ENCODE measurements at regions not wholly inside any gene's neighbourhood (a gene's known extent, or its start where the extent isn't known, plus 50 kb on each side); places are given as distances from the start of the nearest gene placed in this dataset.
"Not testable (repeated sequence)": the region's sequence is repeated elsewhere in the genome, so short reads cannot be mapped to it uniquely, and the experiment has no call there.

- no peak overlapping the region for H3K27ac Mint-ChIP-seq
- peaks cover 1% of the 10 kb centered on the region for H3K27me3 Mint-ChIP-seq (ENCODE audit: insufficient read depth)
- no peaks in the 10 kb centered on the region for H3K4me1 ChIP-seq (ENCODE audit: control insufficient read depth, insufficient read depth, low read length)
- peak; percentile 33 for DNase-seq
- H3K9me3 ChIP-seq (ENCODE audit: control insufficient read depth, low read length), result no peaks in the 10 kb centered on the region
- no peaks in the 10 kb centered on the region for H3K36me3 Mint-ChIP-seq (ENCODE audit: low read depth)
- no peak for TF ChIP-seq CTCF (conservative IDR thresholded peaks at IDR 0.05)
- H3K36me3 ChIP-seq (ENCODE audit: control insufficient read depth, insufficient read depth, low read length), result no peaks in the 10 kb centered on the region
- H3K9ac ChIP-seq (ENCODE audit: extremely low read depth, low read length, poor library complexity, severe bottlenecking), result no peak overlapping the region
- H3K4me3 ChIP-seq (ENCODE audit: low read length), result no peak overlapping the region
- no peak overlapping the region for H3K4me3 Mint-ChIP-seq
- 95 to 97% methylated on average over 10 to 14 of the region's 14 CpGs for WGBS, 2 experiments (ENCODE audit: insufficient coverage in 1 of 2, insufficient read length in 1 of 2)
- H3K4me1 Mint-ChIP-seq, result peaks cover 8% of the 10 kb centered on the region
- no peaks in the 10 kb centered on the region for H3K27me3 ChIP-seq (ENCODE audit: control insufficient read depth, insufficient read depth, low read length, poor library complexity, severe bottlenecking)
- no peak overlapping the region for H3K27ac ChIP-seq (ENCODE audit: low read depth, low read length)
- H3K9me3 Mint-ChIP-seq, result no peaks in the 10 kb centered on the region
These were observed 81.1 kb downstream of the TTLL2 start for GRCh38 chr6:167405778-167406532.

DNA sequence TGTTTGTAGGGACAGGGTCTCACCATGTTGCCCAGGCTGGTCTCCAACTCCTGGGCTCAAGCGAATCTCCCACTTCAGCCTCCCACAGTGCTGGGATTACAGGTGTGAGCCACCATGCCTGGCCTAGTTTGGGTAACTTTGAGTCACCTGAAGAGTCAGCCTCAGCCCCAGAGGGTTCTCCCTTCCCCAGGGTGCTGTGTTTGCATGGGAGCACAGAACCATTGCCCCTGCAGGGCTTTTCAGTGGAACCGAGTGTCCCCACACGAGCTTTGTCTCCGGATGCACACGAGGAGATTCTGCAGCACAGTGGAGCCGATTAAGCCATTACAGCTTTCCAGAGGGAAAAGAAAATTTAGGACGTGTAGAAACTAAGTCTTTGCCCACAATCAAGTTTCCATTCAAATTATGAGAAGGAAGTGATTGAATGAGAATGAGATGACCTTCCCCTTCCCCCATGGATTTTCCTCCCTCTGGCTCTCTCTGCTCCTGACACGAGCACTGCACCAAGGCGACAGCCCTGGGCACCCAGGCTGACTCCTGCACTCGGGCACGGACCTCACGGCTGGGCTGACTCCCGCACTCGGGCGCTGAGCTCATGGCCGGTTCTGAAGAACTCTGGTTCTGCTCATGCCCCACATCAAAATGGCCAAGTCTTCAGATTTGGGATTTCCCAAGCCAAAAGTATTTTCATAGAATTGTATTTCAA lies 81.8 kb downstream of the TTLL2 start:
- H3K9me3 ChIP-seq (ENCODE audit: control insufficient read depth, low read length); H3K36me3 Mint-ChIP-seq (ENCODE audit: low read depth); H3K4me3 Mint-ChIP-seq; H3K9me3 Mint-ChIP-seq; H3K27me3 Mint-ChIP-seq (ENCODE audit: insufficient read depth); H3K27me3 ChIP-seq (ENCODE audit: control insufficient read depth, insufficient read depth, low read length, poor library complexity, severe bottlenecking); H3K27ac ChIP-seq (ENCODE audit: low read depth, low read length); H3K9ac ChIP-seq (ENCODE audit: extremely low read depth, low read length, poor library complexity, severe bottlenecking); H3K4me1 Mint-ChIP-seq; H3K36me3 ChIP-seq (ENCODE audit: control insufficient read depth, insufficient read depth, low read length); H3K27ac Mint-ChIP-seq; H3K4me3 ChIP-seq (ENCODE audit: low read length); H3K4me1 ChIP-seq (ENCODE audit: control insufficient read depth, insufficient read depth, low read length): not testable (repeated sequence)
- peak; percentile 30 for DNase-seq
- WGBS, 2 experiments (ENCODE audit: insufficient coverage in 1 of 2, insufficient read length in 1 of 2), result 87 to 90% methylated on average over 10 to 15 of the region's 16 CpGs

DNA sequence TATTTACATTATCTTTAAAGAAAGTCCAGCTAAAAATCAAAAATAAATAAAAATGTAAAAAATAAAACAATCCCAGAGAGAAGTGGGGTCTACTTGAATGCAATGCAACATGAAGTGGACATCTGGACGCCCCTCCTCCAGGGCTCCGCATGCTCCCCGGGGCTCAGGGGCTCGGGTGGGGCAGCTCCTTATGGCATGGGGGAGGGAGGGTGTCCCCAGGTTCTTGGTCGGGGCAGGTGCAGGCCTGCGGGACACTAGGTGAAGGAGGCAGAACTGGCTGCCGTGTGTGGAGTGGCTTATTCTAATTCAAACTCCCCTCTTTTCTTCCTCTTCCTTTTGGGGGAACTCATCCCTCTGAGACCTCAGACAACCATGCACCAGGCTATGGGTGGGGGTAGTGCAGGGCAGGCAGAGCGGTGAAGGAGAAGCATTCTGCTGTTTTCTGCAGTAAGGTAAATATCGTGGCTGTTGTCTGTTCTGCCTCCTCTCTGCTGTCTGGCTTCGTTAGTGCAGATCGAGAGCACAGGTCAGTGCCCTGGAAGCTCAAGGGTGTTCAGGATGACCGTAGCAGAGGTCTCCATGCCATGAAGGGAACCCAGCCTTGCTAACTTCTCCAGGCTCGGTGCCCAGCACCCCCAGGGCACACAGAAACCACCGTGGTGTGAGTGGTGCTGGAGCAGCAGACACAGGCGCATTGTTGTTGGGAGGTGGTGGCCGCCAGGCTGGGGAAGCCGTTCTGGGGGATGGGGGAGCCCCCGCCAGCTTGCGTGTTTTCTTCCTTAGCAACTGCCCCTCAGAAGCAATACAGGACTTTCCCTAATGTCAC lies 82.6 kb downstream of the TTLL2 start:
- TF ChIP-seq CTCF (conservative IDR thresholded peaks at IDR 0.05), result no peak
- Mint-ChIP-seq H3K4me1 (peaks cover 3% of the 10 kb centered on the region), H3K36me3 (ENCODE audit: low read depth) (no peaks in the 10 kb centered on the region), H3K27me3 (ENCODE audit: insufficient read depth) (peaks cover 1% of the 10 kb centered on the region), H3K9me3 (no peaks in the 10 kb centered on the region), H3K27ac (no peak overlapping the region), H3K4me3 (no peak overlapping the region)
- peak; percentile 35 for DNase-seq
- Histone ChIP-seq H3K36me3 (ENCODE audit: control insufficient read depth, insufficient read depth, low read length) (no peaks in the 10 kb centered on the region), H3K27me3 (ENCODE audit: control insufficient read depth, insufficient read depth, low read length, poor library complexity, severe bottlenecking) (no peaks in the 10 kb centered on the region), H3K4me3 (ENCODE audit: low read length) (no peak overlapping the region), H3K9ac (ENCODE audit: extremely low read depth, low read length, poor library complexity, severe bottlenecking) (no peak overlapping the region), H3K27ac (ENCODE audit: low read depth, low read length) (no peak overlapping the region), H3K9me3 (ENCODE audit: control insufficient read depth, low read length) (no peaks in the 10 kb centered on the region), H3K4me1 (ENCODE audit: control insufficient read depth, insufficient read depth, low read length) (no peaks in the 10 kb centered on the region)
- WGBS, 2 experiments (ENCODE audit: insufficient coverage in 1 of 2, insufficient read length in 1 of 2), result 85 to 89% methylated on average over 8 to 13 of the region's 19 CpGs

Data from endodermal cell (in vitro differentiated cells).